ENCODE measurements at regions not wholly inside any gene's neighbourhood (a gene's known extent, or its start where the extent isn't known, plus 50 kb on each side); places are given as distances from the start of the nearest gene placed in this dataset.

DNA sequence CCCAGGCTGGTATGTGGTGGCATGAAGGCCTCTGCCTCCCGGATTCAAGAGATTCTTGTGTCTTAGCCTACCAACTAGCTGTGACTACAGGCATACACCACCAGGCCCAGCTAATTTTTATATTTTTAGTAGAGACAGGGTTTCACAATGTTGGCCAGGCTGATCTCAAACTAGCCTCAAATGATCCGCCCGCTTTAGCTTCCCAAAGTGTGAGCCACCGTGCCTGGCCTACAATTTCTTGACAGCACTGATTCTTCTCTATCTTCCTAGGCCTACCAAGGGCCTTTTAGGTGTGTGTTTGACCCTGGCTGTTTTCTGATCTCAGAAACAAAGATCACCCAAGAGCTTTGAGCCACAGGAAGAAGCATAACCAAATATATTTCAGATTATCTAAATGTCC is 540.8 kb upstream of the ADAMTS5 start:
- TF ChIP-seq GATA1 (IDR thresholded peaks at IDR 0.05; ENCODE audit: low read depth, low read length) (no peak), POLR2A (IDR thresholded peaks at IDR 0.05; ENCODE audit: low read length) (no peak)
- no peak for DNase-seq

DNA sequence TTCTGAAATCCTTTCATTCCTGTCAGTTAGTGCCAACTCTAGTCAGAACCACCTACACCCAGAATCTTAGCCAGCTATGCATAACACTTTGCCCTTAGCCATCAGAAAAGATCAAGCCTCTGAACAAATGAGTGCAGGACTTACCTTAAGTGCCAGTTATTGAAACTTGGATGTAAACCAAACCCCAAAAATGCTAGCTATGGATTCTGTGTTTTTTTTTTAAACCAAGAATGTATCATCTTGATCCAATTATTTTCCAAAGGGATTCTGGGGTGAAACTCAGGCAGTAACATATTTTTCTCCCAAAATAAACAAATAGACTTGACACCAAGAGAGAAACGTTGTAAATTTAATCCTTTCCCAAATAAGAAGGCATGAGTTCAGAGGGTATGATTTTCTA is 538.6 kb upstream of the ADAMTS5 start:
- TF ChIP-seq POLR2A (IDR thresholded peaks at IDR 0.05; ENCODE audit: low read length) = no peak
- no peak for DNase-seq

DNA sequence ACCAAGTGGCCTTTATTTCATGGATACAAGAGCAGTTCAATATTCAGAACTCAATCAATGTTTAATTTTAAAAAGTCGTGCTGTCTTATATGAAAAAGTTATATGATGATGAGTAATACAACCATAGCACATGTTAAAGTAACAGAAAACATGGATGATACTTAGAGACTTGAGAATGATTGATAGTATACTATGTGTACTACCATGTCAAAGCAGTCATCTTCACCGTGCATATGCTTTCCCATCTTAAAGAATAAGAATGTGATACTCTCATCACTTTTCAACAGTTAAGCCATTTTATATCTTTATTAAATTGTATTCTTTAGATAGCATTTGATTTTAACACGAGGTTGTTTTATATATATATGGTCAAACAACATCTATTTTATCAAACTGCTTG is 535.9 kb upstream of the ADAMTS5 start:
- DNase-seq = no peak
- TF ChIP-seq POLR2A (IDR thresholded peaks at IDR 0.05; ENCODE audit: low read length) (no peak), GATA1 (IDR thresholded peaks at IDR 0.05; ENCODE audit: low read depth, low read length) (no peak)

DNA sequence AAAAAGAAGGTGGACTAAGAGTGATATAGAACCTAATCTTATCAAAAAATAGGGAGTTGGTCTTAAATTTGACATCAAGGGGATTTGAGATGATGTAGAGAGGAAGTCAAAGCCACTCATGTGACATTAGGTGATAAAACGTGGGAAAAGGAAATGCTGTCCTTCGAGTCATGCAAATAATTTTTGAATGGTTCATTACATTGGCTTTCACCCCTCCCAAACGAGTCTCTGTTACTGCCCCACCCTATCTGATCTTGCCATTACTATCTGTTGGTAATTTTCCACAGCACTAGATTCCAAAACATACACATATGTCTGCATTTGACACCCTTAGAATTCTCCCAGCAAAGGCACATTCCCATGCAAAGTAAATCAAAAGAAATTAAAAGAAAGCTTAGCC is 531.1 kb upstream of the ADAMTS5 start:
- DNase-seq = no peak
- TF ChIP-seq GATA1 (IDR thresholded peaks at IDR 0.05; ENCODE audit: low read depth, low read length) (no peak), POLR2A (IDR thresholded peaks at IDR 0.05; ENCODE audit: low read length) (no peak)

DNA sequence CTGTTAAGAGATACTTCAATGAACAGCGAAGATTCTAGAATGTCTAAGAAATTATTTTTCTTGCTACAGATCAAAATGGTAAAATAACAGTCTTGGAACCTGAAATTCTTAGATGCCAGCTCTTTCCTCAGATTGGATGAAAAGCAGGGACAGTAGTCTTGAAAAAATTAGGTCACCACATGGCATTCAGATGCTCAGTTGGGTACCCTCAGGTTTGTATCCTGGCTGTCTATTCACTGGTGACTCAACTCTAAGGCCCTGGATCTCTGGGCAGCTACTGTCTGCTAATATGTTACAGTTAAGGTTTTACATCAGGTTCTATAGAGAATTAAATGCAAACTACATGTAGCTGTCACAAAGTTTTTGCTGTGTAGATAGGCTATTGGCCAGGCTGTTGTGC is 528.9 kb upstream of the ADAMTS5 start:
- TF ChIP-seq POLR2A (IDR thresholded peaks at IDR 0.05; ENCODE audit: low read length) (no peak), GATA1 (IDR thresholded peaks at IDR 0.05; ENCODE audit: low read depth, low read length) (no peak)

DNA sequence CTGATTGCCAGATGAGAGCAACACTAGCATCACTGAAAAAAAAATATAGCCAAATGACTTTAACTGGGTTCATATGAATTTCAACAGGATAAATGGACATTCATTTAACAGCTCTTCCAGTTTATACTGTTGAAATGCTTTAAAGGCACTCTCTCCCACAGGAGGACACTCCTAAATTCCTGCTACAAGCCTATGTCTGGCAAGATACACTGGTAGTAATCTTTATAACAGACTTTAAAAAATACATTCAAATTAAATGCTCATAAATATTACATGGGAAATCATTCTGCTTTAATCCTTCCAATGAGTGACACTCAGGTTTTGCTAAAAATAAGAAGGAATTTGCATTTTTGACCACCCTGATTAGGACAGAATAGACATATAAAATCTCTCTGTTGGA is 526.7 kb upstream of the ADAMTS5 start:
- no peak for DNase-seq
- no peak for TF ChIP-seq POLR2A (IDR thresholded peaks at IDR 0.05; ENCODE audit: low read length)
- TF ChIP-seq GATA1 (IDR thresholded peaks at IDR 0.05; ENCODE audit: low read depth, low read length) = no peak

More for the DNA sequence above, 528.9 kb upstream of the ADAMTS5 start:
- DNase-seq = no peak

DNA sequence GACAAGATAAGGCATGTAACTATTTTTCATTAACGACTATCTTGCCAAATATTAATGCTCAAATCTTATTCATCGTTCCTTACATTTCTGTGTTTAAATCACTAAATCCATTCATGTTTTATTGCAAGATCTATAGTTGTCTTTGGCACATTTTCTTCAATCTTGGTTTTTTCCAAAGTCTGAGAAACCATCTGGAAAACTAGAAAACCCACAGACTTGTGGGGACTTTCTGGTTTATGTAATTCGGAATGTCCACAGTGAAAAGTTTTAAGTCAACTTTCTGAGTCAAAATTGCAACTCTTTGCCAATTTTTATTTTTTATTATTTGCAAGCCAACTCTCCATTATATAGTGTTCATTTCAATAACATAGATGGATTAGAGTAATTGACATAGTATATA is 520.8 kb upstream of the ADAMTS5 start:
- no peak for TF ChIP-seq POLR2A (IDR thresholded peaks at IDR 0.05; ENCODE audit: low read length)
- TF ChIP-seq GATA1 (IDR thresholded peaks at IDR 0.05; ENCODE audit: low read depth, low read length) = no peak
- DNase-seq = no peak

DNA sequence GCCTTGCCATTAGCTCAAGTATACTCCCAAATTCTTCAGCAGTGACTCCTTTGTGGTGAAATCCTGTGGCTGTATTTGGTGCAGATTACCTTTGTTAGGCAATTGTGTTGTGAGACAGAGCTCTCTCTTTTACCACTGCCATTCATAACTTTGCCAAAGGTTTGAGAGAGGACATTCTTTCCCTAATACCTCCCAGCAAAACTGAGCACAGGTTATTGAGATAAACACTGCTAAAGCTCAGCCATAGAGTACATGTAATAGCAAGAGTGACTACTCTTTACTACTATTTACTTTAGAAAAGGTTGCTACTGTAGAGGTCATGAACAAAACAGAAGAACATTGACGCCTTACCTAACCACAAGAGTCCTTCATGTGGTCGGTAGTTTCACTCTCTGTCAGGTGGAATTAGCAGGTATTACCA is 514.0 kb upstream of the ADAMTS5 start:
- TF ChIP-seq GATA1 (IDR thresholded peaks at IDR 0.05; ENCODE audit: low read depth, low read length) (no peak), POLR2A (IDR thresholded peaks at IDR 0.05; ENCODE audit: low read length) (no peak)
- DNase-seq = no peak

DNA sequence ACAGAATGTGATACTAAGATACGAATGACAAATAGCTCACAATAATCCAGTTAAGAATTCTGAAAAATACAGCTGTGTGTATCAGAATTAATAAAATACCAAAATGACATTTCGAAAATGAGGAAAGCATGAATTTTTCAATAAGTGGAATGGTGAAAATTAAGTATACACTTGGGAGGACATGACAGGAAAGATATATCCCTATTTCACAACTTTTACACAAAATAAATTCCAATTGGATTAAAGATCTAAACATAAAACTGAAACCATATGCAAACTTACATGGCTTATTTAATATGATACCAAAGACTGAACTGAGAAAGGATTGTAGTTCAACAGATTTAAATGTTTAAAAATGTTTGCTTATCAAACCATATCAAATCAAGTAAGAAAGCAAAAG is 510.4 kb upstream of the ADAMTS5 start:
- TF ChIP-seq GATA1 (IDR thresholded peaks at IDR 0.05; ENCODE audit: low read depth, low read length) = no peak
- TF ChIP-seq POLR2A (IDR thresholded peaks at IDR 0.05; ENCODE audit: low read length) = no peak
- no peak for DNase-seq

DNA sequence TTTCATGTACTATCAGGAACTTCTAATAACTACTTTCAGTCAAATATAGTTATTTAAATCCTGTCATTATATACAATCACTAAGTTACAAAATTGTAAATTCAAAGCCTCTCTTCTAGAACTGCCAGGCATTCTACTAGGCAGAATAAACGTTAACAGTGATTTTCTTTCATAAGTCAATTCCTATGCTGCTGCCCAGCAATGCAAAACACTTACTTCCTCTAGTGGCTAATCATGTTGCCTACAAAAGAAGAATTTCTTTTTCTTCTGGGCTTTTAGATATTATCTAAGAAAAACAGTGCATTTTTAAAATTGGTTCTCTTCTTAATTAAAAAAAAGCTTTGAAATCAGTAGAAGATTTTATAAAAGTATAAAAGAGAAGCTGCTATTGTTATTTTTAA is 509.8 kb upstream of the ADAMTS5 start:
- TF ChIP-seq GATA1 (IDR thresholded peaks at IDR 0.05; ENCODE audit: low read depth, low read length) (no peak), POLR2A (IDR thresholded peaks at IDR 0.05; ENCODE audit: low read length) (no peak)
- DNase-seq = no peak

DNA sequence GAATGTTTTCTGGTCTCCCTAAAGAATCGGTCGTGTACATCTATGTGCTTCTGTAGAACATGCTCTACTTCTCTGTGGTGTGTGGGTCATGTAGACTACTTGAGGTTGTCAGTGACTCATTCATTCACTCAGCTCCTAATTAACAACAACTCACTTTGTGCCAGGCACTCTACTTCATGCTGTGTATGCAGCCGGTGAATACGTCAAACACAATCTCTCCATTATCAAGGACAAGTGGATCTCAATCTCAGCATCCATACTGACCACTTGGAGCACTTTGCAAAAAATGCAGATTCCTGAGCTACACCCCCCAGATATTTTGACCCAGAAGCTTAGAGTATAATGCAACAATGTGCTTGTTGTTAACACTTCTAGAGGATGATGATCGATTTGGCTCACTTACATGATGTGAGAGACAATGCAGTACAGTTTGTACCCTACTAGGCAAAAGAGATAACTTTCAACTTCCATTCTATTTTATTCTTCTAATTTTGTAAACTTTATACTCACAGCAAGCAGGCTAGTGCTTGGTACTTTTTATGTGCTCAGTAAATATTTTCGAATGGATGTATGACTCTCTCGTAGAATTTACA is 508.6 kb upstream of the ADAMTS5 start:
- no peak for TF ChIP-seq GATA1 (IDR thresholded peaks at IDR 0.05; ENCODE audit: low read depth, low read length)
- no peak for TF ChIP-seq POLR2A (IDR thresholded peaks at IDR 0.05; ENCODE audit: low read length)
- no peak for DNase-seq

DNA sequence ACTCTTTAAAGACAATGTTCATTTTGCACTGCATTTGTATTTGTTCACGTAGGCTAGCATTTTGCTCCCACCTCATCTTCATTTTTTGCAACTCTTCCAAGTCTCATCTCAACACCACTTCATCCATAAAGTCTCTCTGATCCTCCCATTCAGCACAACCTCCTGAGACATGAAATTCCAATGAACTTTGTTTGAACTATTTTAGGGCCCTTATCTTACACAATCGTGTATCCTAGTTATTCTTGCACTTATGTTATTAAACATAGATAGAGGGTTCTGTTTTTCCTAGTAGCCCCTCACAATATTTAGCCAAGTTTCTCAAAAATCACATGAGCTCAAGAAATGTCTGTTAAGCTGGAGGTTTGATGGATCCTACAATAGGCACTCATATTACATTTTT is 500.5 kb upstream of the ADAMTS5 start:
- TF ChIP-seq POLR2A (IDR thresholded peaks at IDR 0.05; ENCODE audit: low read length) (no peak), GATA1 (IDR thresholded peaks at IDR 0.05; ENCODE audit: low read depth, low read length) (no peak)
- DNase-seq = no peak

DNA sequence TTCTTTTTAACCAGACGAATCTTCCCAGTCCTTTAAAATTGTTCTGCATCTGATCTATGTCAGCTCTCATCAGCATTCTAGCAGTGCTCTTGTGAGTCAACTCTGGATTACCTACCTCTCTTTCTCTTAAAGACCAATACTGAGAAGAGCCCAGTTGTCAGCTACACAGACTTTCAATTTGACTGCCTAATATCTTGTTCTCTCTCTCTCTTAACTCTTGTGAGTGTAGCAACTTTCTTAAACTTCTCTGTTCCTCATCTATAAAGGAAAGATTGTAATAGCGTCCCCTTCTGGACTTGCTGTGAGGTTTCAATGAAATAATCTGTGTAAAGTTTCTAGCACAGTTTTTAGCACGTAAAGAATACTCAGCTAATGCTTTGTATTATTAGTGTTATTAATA is 499.3 kb upstream of the ADAMTS5 start:
- TF ChIP-seq GATA1 (IDR thresholded peaks at IDR 0.05; ENCODE audit: low read depth, low read length) = no peak
- no peak for TF ChIP-seq POLR2A (IDR thresholded peaks at IDR 0.05; ENCODE audit: low read length)
- no peak for DNase-seq

DNA sequence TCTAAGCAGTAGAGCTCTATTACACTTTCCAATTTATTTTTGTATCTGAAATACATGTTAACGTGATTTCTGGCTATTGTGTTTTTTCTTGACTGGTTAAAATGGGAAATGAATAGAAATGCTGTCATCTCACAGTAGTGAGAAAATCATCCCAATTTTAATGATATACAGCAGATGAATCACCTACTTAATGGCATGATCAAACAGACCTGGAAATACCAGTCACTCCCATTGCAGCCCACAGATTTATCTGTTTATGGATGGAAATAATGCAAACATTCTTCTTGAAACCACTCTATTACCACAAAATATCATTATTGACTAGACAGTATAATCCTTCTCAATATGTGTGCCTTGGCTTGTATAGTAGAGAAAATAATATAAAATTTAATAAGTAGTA is 497.8 kb upstream of the ADAMTS5 start:
- DNase-seq = no peak
- TF ChIP-seq POLR2A (IDR thresholded peaks at IDR 0.05; ENCODE audit: low read length) = no peak
- TF ChIP-seq GATA1 (IDR thresholded peaks at IDR 0.05; ENCODE audit: low read depth, low read length) = no peak

DNA sequence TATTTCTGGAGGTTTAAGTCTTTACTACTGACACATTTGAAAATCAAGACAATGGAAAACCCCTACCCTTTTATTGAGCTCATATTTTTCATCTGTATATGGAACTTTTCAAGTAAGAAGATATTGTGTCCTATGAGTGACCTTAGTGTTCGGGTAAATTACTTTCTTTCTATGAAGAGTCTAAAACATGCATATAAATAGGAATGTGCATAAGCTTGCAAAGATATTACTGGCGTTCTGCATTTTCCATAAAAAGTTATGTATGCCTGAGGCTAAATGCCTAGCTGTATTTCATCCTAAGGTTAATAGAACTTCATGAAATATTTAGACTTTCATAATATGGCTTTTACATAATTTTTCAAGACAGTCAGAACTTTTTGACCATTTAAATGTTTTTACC is 495.8 kb upstream of the ADAMTS5 start:
- no peak for TF ChIP-seq GATA1 (IDR thresholded peaks at IDR 0.05; ENCODE audit: low read depth, low read length)
- TF ChIP-seq POLR2A (IDR thresholded peaks at IDR 0.05; ENCODE audit: low read length) = no peak
- no peak for DNase-seq

DNA sequence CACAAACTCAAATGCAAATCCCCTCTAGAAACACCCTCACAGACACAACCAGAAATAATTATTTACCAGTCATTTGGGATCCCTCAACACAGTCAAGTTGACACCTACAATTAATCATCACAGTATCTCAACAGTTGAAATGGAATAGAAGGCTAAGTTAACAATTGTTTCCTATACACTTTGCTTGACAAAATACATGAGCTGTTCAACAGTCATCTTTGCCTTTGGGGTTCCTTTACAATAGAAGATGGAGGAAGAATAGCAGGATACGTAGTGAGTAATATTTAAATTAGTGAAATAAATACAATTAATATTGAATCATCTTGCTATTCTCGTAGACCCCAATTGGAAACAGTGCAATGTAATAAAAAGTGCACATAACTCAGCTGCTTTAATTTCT is 487.3 kb upstream of the ADAMTS5 start:
- TF ChIP-seq GATA1 (IDR thresholded peaks at IDR 0.05; ENCODE audit: low read depth, low read length) (no peak), POLR2A (IDR thresholded peaks at IDR 0.05; ENCODE audit: low read length) (no peak)
- DNase-seq = no peak
